Fibroblast of upper back skin (primary cell): ENCODE measurements at regions not wholly inside any gene's neighbourhood (a gene's known extent, or its start where the extent isn't known, plus 50 kb on each side); places are given as distances from the start of the nearest gene placed in this dataset.

Experiments used
- DNase-seq: peaks from one replicate; pipeline ENCODE4 v3.0.0-alpha.2; 2013

- no peak for DNase-seq
These were observed 78.0 kb upstream of the CTLA4 start for GRCh38 chr2:203789618-203790017.

- DNase-seq: no peak
These were observed 77.3 kb upstream of the CTLA4 start for GRCh38 chr2:203790134-203790852.

- no peak for DNase-seq
These were observed 71.1 kb upstream of the CTLA4 start for GRCh38 chr2:203796248-203797010.

GRCh38 chr2:203797276-203797675 is 70.3 kb upstream of the CTLA4 start:
- no peak for DNase-seq

- DNase-seq: peak; percentile 81
These were observed 69.9 kb upstream of the CTLA4 start for GRCh38 chr2:203797712-203798111.

- no peak for DNase-seq
These were observed 69.1 kb upstream of the CTLA4 start for GRCh38 chr2:203798296-203799087.

GRCh38 chr2:203799908-203800307 is 67.7 kb upstream of the CTLA4 start:
- DNase-seq: no peak

GRCh38 chr2:203800783-203801182 is 66.8 kb upstream of the CTLA4 start:
- no peak for DNase-seq

GRCh38 chr2:203802342-203803052 is 65.1 kb upstream of the CTLA4 start:
- DNase-seq: peak; percentile 84

- DNase-seq: no peak
These were observed 64.5 kb upstream of the CTLA4 start for GRCh38 chr2:203803053-203803429.

- DNase-seq: peak; percentile 98
These were observed 63.5 kb upstream of the CTLA4 start for GRCh38 chr2:203804070-203804469.

- DNase-seq: no peak
These were observed 62.6 kb upstream of the CTLA4 start for GRCh38 chr2:203804764-203805485.

- no peak for DNase-seq
These were observed 62.1 kb upstream of the CTLA4 start for GRCh38 chr2:203805486-203805838.

- no peak for DNase-seq
These were observed 60.8 kb upstream of the CTLA4 start for GRCh38 chr2:203806761-203807160.

- peak; percentile 99 for DNase-seq
These were observed 59.4 kb upstream of the CTLA4 start for GRCh38 chr2:203808046-203808750.

GRCh38 chr2:203809084-203809521 is 58.5 kb upstream of the CTLA4 start:
- peak; percentile 79 for DNase-seq

- no peak for DNase-seq
These were observed 57.5 kb upstream of the CTLA4 start for GRCh38 chr2:203809991-203810510.

GRCh38 chr2:203811491-203812221 is 55.9 kb upstream of the CTLA4 start:
- DNase-seq: peak; percentile 91

GRCh38 chr2:203812294-203813221 is 55.0 kb upstream of the CTLA4 start:
- DNase-seq: no peak
